ENCODE measurements at regions not wholly inside any gene's neighbourhood (a gene's known extent, or its start where the extent isn't known, plus 50 kb on each side); places are given as distances from the start of the nearest gene placed in this dataset.

GRCh38 chr2:12057436-12058166, 311.2 kb downstream of the LPIN1 start:
- DNase-seq (ENCODE audit: low read depth in 2 of 2) = no peak

DNA sequence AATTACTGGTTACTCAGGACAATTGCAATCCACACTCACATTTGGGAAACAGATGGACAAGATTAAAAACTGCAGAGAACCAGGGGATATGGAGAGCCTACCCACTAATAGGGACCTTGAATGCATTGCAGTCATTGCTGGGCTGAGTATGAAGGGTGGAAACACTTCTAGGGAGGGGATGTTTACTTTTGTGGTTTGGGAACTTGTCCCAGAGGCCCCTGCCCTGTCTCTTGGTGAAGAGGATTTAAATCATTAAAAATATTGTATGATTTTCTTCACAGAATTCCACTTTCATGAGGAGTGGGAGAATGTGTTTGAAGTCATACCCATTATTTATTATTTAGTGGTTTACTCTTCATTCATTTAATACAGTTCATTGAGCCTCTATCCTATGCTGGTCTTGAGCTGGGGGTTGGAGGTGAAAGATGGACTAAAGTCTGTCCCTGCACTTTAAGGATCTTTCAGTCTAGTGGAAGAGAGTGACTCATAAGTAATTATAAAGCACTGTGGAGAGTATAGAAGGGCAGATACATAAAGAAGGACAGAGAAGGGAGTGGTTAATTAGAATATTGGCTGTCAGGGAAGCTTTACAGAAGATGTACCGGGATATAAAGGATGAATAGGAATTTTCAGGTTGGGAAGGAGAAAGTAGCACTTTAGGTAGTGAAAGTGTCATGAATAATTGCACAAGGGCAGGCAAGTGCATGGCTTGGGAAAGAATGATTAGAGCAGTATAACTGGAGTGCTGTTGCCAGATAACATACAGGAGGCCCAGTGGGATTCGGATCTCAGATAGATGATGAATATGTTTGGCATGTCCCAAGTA, 313.4 kb downstream of the LPIN1 start:
- DNase-seq (ENCODE audit: low read depth in 2 of 2) = no peak

GRCh38 chr2:12060886-12061285, 314.5 kb downstream of the LPIN1 start:
- no peak for DNase-seq (ENCODE audit: low read depth in 2 of 2)

- no peak for DNase-seq (ENCODE audit: low read depth in 2 of 2)
Measured at GRCh38 chr2:12061286-12062052, 315.0 kb downstream of the LPIN1 start.

GRCh38 chr2:12062053-12062395, 315.6 kb downstream of the LPIN1 start:
- DNase-seq (ENCODE audit: low read depth in 2 of 2) = no peak

GRCh38 chr2:12063210-12063609, 316.8 kb downstream of the LPIN1 start:
- DNase-seq (ENCODE audit: low read depth in 2 of 2) = no peak

- no peak for DNase-seq (ENCODE audit: low read depth in 2 of 2)
Measured at GRCh38 chr2:12064153-12064552, 317.7 kb downstream of the LPIN1 start.

DNA sequence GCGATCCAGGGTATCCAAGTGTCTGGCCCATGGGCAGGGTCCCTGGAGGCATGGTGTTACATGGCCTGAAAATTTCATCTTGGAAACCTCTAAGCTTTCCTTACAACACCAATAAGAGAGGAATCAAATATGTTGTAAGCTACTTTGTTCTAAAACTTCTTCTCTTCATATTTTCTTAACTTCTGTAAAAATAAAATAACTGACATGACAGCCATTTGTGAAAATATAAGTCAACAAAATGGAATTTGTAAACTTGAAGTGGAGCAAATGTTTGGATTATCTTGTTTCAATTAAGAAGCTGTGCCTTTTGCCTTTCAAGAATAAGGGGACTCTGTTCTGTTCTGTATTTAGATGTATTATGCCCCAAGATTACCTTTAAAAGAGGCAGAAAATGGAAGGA, 319.7 kb downstream of the LPIN1 start:
- no peak for DNase-seq (ENCODE audit: low read depth in 2 of 2)

DNA sequence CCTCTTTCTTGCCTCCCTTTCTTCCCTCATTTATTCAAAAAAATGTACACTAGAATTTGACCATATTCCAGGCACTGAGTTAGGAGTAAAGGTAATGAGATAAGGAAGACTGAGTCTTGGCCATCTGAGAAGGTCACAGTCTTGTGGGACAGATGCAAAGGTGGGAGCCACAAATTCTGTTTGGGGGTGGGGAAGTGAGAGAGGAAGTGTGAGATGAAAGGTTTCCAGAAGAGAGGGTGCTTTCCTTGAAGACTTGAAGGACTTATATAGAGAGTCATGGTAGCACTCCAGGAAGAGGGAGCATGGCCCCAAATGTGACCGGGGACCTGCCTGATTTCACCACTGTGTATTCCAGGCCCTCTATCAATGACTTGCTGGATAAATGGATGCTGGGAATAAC, 320.6 kb downstream of the LPIN1 start:
- DNase-seq (ENCODE audit: low read depth in 2 of 2) = no peak

GRCh38 chr2:12068796-12069538, 322.5 kb downstream of the LPIN1 start:
- no peak for DNase-seq (ENCODE audit: low read depth in 2 of 2)

DNA sequence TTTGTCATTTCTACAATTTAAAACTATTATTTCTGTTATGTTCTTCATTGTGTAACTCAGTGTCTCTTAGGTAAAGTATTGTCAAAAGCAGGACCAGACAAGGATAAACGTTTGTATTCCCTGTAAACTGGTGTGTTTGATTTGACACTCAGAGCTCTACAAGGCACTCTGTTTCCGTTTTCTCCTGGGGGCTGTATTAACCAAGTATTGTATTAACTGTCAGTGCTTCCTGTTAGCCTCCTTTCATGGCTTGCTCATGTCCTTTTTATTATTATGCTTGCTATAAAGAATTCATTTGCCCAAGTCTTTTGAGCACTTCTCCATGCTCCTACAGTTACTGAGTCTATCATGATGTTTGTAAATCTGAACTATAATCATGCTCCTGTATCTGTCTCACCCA, 323.7 kb downstream of the LPIN1 start:
- DNase-seq (ENCODE audit: low read depth in 2 of 2) = no peak

DNA sequence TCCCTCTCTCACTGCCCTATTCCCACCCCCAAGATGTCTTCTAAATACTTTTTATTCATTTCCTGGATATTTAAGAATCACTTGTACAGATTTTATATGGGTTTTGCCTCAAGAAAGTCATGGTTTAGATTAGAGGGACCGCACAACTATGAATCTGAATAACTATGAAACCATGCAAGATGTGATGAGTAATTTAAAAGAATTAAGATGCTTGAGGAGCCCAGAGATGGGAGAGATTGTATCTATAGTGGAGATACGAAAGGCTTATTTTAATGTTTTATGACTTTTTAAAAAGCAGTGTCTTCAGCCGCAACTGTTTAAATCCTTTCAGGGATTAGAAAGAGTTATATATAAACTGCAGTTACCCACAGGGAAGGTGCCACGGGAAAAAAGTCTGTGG, 324.1 kb downstream of the LPIN1 start:
- no peak for DNase-seq (ENCODE audit: low read depth in 2 of 2)

- no peak for DNase-seq (ENCODE audit: low read depth in 2 of 2)
Measured at GRCh38 chr2:12071318-12071717, 324.9 kb downstream of the LPIN1 start.

DNA sequence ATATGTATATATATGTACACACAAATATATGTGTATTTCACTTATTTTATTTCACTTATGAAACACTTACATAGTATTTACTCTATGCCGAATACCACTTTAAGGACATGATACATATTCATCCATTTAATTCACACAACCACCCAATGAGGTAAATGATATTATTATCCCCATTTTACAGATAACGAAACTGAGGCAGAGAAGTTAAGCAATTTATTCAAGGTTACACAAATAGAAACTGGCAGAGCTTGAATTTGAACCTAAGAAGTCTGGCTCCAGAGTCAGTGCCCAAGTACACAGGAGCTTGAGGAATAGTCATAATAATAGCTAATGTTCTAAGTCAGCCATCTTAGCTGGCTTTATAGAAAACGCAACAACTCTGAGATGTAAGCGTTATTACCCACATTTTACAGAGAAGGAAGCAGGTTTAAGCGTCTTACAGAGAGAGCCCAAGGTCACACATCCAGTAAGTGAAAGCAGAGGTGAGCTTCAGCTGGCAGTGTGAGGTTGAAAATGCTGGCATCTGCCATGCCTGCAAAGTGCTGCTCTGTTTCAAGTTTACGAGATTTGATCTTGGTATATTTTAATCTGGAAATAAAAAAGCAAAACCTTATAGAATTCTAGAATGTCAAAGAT, 326.9 kb downstream of the LPIN1 start:
- DNase-seq (ENCODE audit: low read depth in 2 of 2) = no peak

GRCh38 chr2:12074126-12074844, 327.9 kb downstream of the LPIN1 start:
- no peak for DNase-seq (ENCODE audit: low read depth in 2 of 2)

- no peak for DNase-seq (ENCODE audit: low read depth in 2 of 2)
Measured at GRCh38 chr2:12074845-12075217, 328.4 kb downstream of the LPIN1 start.

DNA sequence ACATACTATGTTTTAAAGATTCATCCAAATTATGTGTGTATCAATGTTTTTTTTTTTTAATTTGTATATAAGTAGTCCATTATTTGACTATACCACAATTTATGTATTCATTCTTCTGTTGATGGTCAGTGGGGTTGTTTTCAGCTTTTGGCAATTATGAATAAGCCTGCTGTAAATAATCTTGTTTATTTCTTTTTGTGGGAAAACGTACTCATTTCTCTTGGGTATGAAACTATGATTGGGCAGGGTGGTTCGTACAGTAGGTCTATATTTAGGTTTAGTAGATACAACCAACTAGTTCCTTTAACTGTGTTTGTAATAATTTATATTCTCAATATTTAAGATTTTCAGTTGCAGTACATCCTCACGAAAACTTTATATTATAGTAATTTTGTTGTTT, 329.2 kb downstream of the LPIN1 start:
- no peak for DNase-seq (ENCODE audit: low read depth in 2 of 2)

GRCh38 chr2:12076810-12077209, 330.4 kb downstream of the LPIN1 start:
- no peak for DNase-seq (ENCODE audit: low read depth in 2 of 2)

DNA sequence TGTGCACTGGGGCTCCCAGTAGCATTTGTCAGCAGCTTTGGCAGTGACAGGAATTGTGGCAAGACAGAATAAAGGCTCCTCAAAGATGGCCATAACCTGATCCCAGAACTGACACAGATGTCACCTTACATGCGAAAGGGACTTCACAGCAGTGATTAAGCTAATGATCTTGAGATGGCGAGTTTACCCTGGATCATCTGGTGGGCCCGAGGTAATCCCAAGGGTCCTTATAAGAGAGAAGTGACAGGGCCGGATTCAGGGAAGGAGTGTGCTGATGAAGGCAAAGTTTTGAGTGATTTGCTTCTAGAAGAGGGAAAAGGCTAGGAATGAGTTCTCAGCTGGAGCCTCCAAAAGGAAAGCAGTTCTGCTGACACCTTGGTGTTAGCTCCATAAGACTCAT, 333.9 kb downstream of the LPIN1 start:
- DNase-seq (ENCODE audit: low read depth in 2 of 2) = no peak

DNA sequence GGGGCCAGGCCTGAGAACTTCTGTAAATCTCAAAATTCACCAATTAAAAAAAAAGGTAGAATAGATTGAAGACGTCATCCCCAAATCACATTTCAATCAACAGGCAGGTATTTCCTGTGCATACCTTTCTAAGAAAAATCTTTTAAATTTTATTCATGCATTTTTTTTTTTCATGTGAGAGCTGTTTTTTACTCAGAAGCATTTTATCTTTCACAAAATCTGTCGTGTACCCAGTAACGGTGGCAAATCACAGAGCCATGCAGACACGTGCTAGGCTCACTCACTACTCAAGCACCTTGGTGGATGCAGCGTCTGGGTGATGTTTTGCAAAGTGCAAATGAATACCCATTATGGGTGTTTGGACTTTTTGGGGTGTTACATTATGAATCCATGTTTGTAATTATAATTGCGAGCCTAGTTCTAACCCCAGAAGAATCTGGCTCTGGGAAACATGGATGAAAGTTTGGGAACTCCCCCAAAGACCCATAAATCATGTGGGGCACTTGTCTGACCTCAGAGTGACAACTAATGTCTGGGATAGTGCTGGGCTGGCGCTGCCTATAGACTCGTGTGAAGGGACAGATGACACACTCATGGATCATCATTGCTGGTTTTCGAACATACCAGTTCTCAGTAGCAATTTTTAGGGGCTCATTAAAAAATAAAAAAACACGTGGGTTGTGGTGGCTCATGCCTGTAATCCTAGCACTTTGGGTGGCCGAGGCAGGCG, 335.2 kb downstream of the LPIN1 start:
- DNase-seq (ENCODE audit: low read depth in 2 of 2) = no peak
